NOMO-1 treated with dmso at 0.1 percent for 144 hours (cell line): ENCODE measurements at regions not wholly inside any gene's neighbourhood (a gene's known extent, or its start where the extent isn't known, plus 50 kb on each side); places are given as distances from the start of the nearest gene placed in this dataset.
"Not testable (repeated sequence)": the region's sequence is repeated elsewhere in the genome, so short reads cannot be mapped to it uniquely, and the experiment has no call there.

Experiments used
- DNase-seq: peaks from one replicate; lab custom pipeline; 2025; ENCODE audit not compliant: unreplicated experiment; lab: John Stamatoyannopoulos, UW

DNA sequence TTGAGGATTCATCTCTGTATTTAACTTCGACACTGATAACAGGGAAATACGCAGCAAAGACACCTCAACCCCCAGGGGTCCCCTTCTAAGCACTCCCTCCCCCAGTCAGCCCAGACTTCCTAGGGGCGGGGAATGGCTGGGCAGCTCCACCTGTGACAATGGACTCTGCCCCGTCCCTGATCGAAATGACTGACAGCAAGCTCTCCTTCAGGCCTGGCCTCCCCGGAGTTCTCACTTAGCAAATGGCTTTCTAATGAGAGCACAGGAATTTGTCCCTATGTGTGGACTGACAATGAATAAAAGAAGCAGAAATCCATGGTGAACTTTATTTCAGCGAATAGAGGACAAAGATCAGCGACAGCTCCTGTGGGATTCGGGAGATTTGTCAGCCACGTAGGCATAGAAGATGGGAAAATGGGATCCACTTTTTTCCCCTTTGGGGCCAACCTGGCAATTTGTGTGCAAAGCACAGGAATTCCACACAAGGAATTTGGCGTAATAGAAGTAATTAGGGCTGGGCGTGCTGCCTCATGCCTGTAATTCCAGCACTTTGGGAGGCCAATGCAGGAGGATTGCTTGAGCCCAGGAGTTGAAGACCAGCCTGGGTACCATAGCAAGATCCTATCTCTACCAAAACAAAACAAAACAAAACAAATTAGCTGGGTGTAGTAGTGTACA, 63.8 kb downstream of the TNFAIP2 start:
- no peak for DNase-seq

DNA sequence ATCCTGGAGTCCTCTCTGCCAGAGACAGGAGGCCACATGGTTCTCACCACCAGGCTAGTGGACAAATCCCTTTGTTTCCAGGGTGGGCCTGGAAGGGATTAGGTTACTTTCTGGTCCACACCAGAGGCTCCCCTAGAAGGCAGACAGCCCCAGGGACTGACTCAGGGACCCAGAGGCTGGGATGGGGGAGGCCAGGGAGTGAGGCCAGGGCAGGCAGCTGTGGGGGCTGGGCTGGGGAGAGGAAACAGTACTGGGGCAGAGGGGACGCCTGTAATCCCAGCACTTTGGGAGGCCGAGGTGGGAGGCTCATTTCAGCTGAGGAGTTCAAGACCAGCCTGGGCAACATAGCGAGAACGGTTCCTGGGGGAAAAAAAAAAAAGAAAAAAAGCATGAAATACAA, 64.7 kb downstream of the TNFAIP2 start:
- DNase-seq, result no peak

DNA sequence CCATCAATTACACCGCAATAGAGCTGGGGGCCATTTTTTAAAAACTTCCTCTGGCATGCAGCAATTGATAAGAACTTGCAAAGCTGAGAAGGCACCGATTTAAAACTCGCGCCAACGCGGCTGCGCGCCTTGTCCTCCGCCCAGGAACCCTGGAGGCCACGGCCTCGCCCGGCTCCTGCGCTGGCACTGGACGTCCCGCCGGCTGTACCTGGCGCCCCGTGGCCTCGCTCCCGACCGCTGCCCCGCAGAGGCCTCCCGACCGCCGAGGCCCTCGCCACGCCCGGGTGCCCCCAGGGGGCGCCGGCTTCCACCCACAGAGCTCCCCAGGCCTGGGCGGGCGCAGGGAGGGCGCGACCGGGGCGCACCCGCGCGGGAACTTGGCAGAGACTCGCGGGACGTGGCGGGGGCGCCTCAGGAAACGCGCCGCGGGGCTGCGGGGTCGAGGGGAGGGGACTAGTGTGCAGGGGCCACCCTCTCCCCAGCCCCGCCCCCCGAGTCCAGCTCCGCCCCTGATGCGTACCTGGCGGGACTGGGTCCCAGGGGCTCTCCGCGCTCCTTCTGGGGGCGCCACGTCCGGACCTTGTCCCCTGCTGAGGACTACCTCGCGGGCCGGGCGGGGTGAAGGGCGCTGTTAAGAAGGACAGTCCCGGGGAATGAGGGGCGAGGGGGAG, 65.7 kb downstream of the TNFAIP2 start:
- no peak for DNase-seq

DNA sequence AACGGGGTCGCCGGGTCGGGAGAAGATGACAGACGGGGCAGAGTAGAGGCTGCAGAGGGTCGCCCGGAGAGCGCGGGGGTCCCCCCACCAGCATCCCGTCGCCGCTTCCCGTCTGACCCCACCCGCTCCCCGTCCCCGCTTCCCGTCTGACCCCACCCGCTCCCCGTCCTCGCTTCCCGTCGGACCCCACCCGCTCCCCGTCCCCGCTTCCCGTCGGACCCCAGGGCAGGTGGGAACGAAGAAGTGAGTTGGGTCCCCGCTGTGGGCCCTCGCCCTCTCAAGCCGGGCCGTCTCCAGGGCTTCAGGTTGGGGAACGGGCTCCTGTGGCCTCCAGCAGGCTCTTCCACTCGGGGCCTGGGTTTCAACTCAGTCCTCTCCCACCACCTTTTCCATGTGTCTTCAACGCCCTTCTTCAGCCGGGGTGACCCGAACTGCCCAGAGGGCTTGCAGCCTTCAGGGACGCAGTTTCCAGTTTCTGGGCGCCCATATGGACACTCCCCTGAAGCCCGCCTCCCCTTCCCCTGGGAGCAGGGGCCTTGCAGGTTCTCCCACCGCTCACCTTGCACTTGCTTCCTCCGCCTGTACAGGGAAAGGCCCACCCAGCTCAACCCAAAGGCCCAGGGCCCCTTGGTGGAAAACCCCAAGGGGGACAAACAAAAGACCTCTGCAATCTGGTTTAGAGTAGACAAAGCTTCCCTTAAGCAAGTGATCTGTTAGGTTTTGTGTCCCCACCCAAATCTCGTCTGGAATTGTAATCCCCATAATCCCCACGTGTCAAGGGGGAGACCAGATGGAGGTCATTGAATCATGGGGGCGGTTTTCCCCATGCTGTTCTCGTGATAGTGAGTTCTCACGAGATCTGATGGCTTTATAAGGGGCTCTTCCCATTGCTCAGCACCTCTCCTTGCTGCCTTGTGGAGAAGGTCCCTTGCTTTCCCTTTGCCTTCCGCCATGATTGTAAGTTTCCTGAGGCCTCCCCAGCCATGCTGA, 66.5 kb downstream of the TNFAIP2 start:
- DNase-seq, result no peak

DNA sequence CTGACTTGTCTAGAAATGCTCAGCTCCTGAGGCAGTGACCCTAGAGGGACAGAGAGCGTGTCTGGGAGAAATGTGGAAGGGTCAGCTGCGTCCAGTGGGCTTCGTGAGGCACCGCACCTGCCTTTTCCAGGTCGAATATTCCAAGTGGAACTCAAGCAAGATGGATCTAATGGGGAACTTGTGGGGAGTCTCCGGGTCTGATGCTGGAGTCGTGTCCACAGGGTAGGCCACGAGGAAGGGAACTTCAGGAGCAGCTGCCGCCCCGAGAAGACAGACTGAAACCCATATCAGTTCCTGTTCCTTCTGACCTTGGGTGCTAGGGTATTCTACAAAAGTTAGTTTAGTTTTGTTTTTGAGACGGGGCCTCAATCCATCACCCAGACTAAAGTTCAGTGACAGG, 67.5 kb downstream of the TNFAIP2 start:
- no peak for DNase-seq

DNA sequence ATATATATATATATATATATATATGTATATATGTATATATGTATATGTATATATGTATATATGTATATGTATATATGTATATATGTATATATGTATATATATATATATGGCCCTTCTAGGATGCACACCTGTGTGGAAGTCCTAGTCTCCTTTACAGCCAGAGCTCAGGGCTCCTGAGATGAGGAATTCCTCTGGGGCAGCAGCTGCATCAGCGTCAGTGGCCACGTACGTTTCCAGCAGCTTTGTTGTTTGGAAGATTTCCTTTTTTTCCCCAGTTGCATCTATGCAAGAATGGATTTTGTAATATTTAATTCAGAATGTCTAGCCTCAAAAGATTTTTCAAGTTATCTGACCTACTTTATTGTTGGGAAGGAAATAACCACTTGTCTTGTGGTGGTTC, 68.6 kb downstream of the TNFAIP2 start:
- no peak for DNase-seq

DNA sequence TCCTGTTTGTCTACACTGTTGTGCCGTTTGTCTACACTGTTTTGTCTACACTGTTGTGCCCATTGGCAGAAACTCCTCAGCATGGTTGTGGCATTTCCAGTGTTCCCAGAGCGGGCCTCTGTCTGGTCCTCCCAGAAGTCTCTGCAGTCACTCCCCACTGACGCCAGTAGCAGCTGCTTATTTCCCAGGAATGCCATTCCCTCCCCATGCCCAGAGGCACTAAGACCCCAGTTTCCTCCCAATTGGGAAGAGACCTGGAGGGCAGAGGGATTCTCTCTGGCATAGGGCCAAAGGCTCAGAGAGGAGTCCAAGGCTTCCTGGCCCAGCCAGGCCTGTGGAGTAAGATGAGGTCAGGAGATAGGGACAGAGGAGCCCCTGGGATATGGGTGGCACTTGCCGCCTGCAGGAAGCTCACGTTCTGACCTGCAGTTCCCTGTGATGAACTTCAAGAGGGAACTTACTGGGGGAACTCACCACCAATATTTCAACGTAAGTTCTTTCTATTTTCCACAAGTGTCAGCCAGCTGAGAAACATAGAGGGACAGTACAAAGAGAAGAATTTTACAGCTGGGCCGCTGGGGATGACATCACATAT, 69.1 kb downstream of the TNFAIP2 start:
- DNase-seq, result no peak

DNA sequence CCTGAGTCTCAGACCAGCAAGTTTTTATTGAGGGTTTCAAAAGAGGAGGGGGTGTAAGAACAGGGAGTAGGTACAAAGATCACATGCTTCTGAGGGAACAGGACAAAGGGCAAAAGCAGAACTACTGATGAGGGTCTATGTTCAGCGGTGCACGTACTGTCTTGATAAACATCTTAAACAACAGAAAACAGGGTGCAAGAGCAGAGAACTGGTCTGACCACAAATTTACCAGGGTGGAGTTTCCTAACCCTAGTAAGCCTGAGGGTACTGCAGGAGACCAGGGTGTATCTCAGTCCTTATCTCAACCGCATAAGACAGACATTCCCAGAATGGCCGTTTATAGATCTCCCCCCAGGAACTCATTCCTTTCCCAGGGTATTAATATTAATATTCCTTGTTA, 69.6 kb downstream of the TNFAIP2 start:
- DNase-seq, result not testable (repeated sequence)

DNA sequence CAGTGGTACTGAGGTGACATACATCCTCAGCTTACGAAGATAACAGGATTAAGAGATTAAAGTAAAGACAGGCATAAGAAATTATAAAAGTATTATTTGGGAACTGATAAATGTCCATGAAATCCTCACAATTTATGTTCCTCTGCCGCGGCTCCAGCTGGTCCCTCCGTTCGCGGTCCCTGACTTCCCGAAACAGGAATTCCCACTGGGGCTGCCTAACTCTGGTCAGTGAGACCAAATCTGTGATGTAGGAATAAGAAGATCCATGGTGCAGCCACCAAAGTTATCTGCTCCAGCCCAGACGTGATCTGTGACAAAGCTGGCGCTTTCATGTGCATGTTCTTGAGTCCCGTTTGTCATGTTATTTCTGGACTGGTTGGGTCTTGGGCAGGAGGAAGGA, 70.2 kb downstream of the TNFAIP2 start:
- DNase-seq, result not testable (repeated sequence)

DNA sequence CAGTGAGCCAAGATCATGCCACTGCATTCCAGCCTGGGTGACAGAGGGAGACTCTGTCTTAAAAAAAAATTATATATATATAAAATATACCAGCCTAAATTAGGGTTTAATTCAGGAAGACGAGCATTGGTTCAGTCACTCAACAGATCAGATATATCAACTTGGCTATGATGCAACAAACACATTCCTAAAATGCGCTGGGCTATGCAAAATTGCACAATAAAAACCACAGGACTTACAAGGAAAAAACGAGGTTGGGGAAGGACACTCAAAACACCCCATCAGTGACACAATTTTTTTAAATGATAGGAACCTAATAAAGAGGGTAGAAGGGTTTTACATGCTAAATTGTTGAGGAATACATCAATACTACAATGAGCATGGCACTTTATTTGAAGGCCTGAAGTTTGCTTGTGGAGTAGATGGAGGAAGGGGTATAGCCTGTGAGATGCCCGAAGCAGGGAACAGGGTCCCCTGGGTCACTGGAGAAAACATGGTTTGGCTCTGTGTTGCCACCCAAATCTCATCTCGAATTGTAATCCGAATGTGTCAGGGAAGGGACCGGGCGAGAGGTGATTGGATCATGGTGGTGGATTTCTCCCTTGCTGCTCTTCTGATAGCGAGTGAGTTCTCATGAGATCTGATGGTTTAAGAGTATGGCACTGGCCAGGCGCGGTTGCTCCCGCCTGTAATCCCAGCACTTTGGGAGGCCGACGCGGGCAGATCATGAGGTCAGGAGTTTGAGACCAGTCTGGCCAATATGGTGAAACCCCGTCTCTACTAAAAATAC, 71.2 kb downstream of the TNFAIP2 start:
- no peak for DNase-seq

DNA sequence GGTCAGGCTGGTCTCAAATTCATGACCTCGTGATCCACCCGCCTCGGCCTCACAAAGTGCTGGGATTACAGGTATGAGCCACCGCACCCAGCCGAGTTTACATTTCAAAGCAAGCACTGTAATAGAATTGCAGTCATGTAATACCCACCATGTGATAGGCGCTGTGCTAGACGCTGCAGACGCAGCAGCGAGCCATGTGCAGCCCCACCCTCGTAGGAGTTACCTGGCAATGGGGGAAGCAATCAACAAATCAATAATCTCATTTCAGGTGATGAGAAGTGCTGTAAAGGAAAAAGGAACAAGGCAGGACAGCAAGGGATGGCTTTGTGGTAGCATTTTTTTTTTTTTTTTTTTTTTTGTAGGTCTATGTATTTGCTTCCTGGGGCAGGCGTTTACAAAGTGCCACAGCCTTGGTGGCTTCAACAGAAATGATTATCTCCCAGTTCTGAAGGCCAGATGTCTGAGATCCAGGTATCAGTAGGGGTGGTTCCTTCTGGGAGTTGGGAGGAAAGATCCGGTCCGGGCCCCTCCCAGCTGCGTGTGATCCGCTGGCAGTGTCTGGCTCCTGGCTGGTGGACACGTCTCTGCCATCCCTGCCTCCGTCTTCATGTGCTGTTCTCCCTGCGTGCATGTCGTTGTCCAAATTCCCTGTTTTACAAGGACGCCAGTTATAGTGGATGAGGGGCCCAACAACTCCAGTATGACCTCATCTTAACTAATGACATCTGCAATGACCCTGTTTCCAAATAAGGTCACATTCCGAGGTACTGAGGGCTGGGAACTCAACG, 72.8 kb downstream of the TNFAIP2 start:
- DNase-seq, result no peak

DNA sequence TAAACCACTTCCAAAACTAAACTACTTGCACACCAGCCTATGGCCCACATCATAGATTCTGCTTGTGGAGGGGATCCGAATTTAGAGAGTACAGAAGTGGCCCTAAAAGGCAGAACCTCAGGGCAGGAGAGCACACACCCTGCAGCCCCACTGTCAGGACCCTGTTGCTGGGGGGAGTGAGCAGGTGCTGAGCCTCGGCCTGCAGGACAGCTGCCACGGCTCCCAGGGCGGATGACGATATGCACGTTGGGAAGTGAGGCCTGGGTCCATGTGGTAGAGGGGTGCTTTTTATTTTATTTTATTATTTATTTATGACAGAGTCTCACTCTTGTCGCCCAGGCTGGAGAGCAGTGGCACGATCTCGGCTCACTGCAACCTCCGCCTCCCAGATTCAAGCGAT, 73.5 kb downstream of the TNFAIP2 start:
- no peak for DNase-seq

DNA sequence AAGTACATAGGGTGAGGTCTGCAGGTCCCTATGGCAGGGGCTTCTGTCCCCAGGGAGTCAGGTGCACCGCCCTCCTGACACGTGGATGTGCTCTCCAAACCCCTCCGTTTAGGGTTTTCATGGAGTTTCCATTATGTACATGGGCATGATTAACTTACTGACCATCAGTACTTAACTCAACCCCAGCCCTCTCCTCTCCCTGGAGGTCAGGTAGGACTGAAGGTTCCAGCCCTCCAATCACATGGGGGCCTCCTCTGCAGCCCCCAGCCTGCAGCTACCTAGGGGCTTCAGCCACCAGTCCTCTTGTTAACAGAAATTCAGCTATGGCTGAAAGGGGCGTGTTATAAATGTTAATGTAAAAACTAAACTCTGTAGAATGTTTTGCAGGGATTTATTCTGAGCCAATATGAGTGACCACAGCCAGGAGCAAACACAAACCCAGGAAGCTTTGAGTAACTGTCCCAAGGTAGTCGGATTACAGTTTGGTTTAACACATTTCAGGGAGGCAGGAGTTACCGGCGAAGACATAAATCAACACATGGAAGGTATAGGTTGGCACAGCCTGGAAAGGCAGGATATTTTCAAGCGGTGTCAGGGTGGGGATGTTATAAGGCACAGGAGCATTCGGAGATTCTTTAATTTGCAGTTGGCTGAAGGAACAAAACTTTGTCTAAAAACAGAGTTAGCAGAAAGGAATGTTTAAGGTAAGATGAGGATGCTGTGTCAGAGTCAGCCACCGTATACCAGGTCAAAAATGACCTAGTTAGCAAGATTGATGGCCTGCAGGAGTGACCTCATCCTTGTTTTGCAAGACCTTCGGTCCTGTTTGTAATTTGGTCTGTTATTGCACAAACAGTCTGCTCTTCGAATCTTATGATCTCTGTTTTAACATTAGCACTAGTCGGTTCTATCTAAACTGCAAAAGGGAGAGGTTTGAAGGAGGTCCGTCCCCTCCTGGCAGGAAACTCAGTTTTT, 75.2 kb downstream of the TNFAIP2 start:
- peak; percentile 43 for DNase-seq

DNA sequence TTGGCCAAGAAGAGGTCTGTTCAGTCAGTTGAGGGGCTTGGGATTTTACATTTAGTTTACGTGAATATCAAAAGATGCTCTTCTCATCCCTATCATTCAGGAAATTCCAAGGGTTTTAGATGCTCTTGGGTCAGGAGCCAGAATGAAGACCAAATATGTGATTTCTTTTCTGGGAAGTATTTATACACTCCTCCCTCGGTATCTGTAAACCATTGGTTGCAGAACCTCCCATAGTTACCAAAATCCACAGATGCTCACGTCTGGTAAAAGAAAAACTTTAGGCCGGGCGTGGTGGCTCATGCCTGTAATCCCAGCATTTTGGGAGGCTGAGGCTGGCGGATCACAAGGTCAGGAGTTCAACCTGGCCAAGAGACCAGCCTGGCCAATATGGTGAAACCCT, 75.9 kb downstream of the TNFAIP2 start:
- no peak for DNase-seq

DNA sequence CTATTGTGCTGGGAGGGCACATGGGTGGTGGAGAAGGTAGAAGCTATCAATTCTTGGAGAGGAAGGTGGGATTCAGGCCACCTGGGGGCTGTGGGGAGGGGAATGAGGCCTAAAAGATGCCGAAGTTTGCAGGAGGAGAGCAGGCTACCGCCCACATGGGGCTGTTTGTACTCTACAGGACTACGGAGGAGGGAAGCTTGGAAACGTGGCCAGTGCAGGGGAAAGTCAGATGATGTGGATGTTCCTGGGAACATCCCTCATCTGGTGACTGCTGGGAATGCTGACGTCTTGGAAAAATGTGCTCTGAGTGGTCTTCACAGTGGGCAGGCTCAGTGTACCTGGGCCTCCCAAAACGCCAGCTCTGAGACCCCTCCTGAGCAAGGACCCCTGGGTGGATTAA, 78.5 kb downstream of the TNFAIP2 start:
- DNase-seq, result no peak

DNA sequence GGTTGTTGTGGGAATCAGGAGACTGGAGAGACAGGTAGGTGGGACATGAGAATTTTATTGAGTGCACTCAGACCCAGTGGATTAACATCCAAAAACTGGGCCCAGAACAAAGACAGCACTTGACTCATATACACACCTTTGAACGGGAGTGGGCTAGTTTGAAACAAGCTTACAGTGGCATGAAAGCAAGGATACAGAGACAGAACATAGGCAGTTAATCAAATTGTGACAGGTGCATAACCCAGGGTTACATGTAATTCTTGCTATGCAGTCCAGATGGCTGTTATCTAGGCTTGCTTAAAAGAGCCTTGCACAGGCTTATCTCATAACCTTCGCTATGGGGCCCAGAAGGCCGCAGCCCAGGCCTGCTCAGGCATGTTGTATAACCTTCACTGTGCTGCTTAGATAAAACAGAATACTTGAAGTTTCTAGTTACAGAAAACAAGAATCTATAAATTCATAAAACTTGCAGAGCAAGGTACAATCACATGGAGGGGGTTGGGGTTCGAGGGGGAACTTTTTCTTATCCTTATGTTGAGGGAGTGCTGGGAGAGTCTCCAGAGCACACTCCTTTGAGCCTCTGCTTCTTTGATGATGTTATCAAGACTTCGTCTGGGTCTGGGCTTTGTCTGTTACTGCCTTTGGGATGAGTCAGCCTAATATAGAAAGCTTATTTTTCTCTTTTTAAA, 81.7 kb downstream of the TNFAIP2 start:
- no peak for DNase-seq

DNA sequence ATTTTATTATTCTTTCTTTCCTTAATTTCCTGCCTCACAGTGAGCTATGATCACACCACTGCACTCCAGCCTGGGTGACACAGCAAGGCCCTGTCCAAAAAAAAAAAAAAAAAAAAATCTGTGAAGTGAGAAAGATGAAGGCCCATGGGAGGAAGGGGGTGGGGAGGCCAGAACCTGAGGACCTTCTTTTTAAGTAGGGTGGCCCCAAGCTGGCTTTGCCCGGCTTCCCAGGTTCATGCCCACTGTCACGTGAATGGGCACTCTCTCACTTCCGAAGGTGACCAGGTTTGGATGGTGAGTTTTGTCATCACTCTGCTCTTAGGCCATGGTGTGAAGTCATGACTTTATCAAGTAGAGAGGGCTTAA, 82.3 kb downstream of the TNFAIP2 start:
- no peak for DNase-seq

DNA sequence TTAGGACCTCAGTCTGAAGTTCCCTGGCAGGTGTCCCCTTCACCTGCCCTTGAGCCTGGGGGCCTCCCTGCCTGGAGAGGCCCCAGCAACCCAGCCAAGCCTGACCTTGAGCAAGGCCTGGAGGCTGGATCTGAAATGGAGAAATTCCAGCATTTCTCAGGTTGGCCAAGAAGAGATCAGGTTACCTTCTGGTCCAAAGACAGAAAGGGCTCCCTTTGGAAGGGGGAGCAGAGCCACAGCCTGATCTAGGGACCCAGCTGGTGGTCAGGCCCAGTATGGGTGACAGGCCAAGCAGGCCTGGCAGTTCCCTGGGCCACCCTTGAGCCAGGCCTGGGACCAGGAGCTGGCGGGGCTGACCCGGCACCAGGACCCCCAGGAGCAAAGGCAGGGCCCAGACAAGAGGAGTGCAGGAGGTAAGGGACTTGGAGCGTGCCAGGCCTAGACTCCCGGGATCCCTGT, 82.8 kb downstream of the TNFAIP2 start:
- no peak for DNase-seq
